ENCODE measurements at regions not wholly inside any gene's neighbourhood (a gene's known extent, or its start where the extent isn't known, plus 50 kb on each side); places are given as distances from the start of the nearest gene placed in this dataset.

- no peaks in the 10 kb centered on the region for H3K27me3 ChIP-seq (ENCODE audit: control insufficient read depth in 2 of 2, insufficient read depth in 2 of 2, low read length in 2 of 2)
- ChIA-PET POLR2A (interaction anchor here (1.2 kb wide), 1 partner anchor 10 kb away, joined by 4 read pairs; no protein-coding TSS in a partner anchor), CTCF (ENCODE audit: low intra/inter-chr PET ratio) (no interaction called here)
- BruUV-seq (replicated peaks), result no TSS peak
- H3K9me1 ChIP-seq (ENCODE audit: control insufficient read depth, insufficient read depth, low read length), result no peaks in the 10 kb centered on the region
- no peak overlapping the region for H3K9ac ChIP-seq (ENCODE audit: insufficient read depth in 1 of 2, low read depth in 2 of 2, low read length in 2 of 2)
- H2AFZ ChIP-seq (ENCODE audit: low read depth, low read length), result peak overlapping the region; percentile 69
- peak; percentile 23 for FAIRE-seq
- H3K79me2 ChIP-seq (ENCODE audit: control insufficient read depth, insufficient read depth, low read length), result no peaks in the 10 kb centered on the region
- H3K4me2 ChIP-seq (ENCODE audit: insufficient read depth, low read length), result 0 out of 2 replicates have a peak overlapping the region, but pooled peaks have one; percentile 2
- H4K20me1 ChIP-seq (replicated peaks; ENCODE audit: control insufficient read depth, insufficient read depth, low read length), result no peaks in the 10 kb centered on the region
- no peaks in the 10 kb centered on the region for H3K9me3 ChIP-seq (replicated peaks; ENCODE audit: control insufficient read depth, insufficient read depth, low read depth, low read length)
- ATAC-seq, result peak; percentile 54; the same call in 1 of the 3 replicates
- peaks cover 0 to 7% of the 10 kb centered on the region in 2 experiments; a peak in 1 of 5 replicates for H3K4me1 ChIP-seq (replicated peaks in 1 of 2; ENCODE audit: control insufficient read depth in 2 of 2, insufficient read depth in 2 of 2, low read length in 2 of 2)
- in situ Hi-C loops (cut with MboI) (no loop called here), intact Hi-C loops (cut with micrococcal nuclease) (no loop called here)
- no peaks in the 10 kb centered on the region for H3K36me3 ChIP-seq (ENCODE audit: control insufficient read depth, insufficient read depth, low read length)
- WGBS (ENCODE audit: insufficient coverage, low coverage, missing lambda C conversion rate), result 38% methylated on average over 6 of the region's 6 CpGs
- no peak overlapping the region for H3K4me3 ChIP-seq
- peak in 2 of 4 experiments; percentile 22 to 30 for DNase-seq (ENCODE audit: extremely low read depth in 1 of 4, low spot score in 3 of 4)
- no peak overlapping the region for H3K27ac ChIP-seq (ENCODE audit: extremely low read depth, low read depth, low read length)
- TF ChIP-seq EGR1 (conservative IDR thresholded peaks at IDR 0.05), result no peak
- TF ChIP-seq ZBTB49 (CRISPR knock-in tag; IDR thresholded peaks at IDR 0.05; ENCODE audit: borderline replicate concordance), result no peak
- TF ChIP-seq ZBTB2 (IDR thresholded peaks at IDR 0.05), result no peak
- TF ChIP-seq ARID1B (IDR thresholded peaks at IDR 0.05), result no peak
- peak; percentile 73; the same call in 1 of the 2 replicates for TF ChIP-seq BACH1 (tag; IDR thresholded peaks at IDR 0.05)
- 0 out of 2 replicates have a peak, but pooled peaks have one; percentile 4 for TF ChIP-seq JUND (IDR thresholded peaks at IDR 0.05; ENCODE audit: borderline replicate concordance, low read depth, low read length)
- TF ChIP-seq JUND (tag; IDR thresholded peaks at IDR 0.05; ENCODE audit: borderline replicate concordance, low read depth, low read length), result no peak
- TF ChIP-seq FOXA1 (IDR thresholded peaks at IDR 0.05; ENCODE audit: borderline replicate concordance), result no peak
- no peak for TF ChIP-seq LARP7 (IDR thresholded peaks at IDR 0.05)
- no peak for TF ChIP-seq WHSC1 (IDR thresholded peaks at IDR 0.05; ENCODE audit: low read length)
- peak; percentile 95 for TF ChIP-seq ZNF316 (IDR thresholded peaks at IDR 0.05)
- no peak for TF ChIP-seq ZNF121 (CRISPR knock-in tag; conservative IDR thresholded peaks at IDR 0.05)
- no peak for TF ChIP-seq ZNF263 (CRISPR knock-in tag; IDR thresholded peaks at IDR 0.05; ENCODE audit: borderline replicate concordance)
- no peak for TF ChIP-seq MAZ (CRISPR knock-in tag; conservative IDR thresholded peaks at IDR 0.05 in 1 of 2, IDR thresholded peaks at IDR 0.05 in 1 of 2)
- no peak for TF ChIP-seq ZBTB1 (CRISPR knock-in tag; IDR thresholded peaks at IDR 0.05; ENCODE audit: borderline replicate concordance, low read depth)
- no peak for TF ChIP-seq ZNF707 (CRISPR knock-in tag; conservative IDR thresholded peaks at IDR 0.05)
- TF ChIP-seq CBFA2T2 (conservative IDR thresholded peaks at IDR 0.05), result no peak
- peak; percentile 17; the same call in 1 of the 2 replicates for TF ChIP-seq EHMT2 (IDR thresholded peaks at IDR 0.05)
- peak in 1 of 3 experiments; percentile 34 for TF ChIP-seq YY1 (IDR thresholded peaks at IDR 0.05; ENCODE audit: borderline replicate concordance in 1 of 3, control insufficient read depth in 1 of 3, extremely low read depth in 1 of 3, insufficient read depth in 3 of 3, insufficient read length in 1 of 3, insufficient replicate concordance in 2 of 3, low read depth in 1 of 3, low read length in 2 of 3)
- TF ChIP-seq PHF21A (IDR thresholded peaks at IDR 0.05; ENCODE audit: borderline replicate concordance, low read depth), result no peak
These were observed 58.7 kb upstream of the ACTR3 start for GRCh38 chr2:113831161-113831560.
